Transverse colon (tissue), 4 donors: ENCODE measurements at regions not wholly inside any gene's neighbourhood (a gene's known extent, or its start where the extent isn't known, plus 50 kb on each side); places are given as distances from the start of the nearest gene placed in this dataset.

Experiments
- DNase-seq: peaks from one replicate; pipeline ENCODE4 v3.0.0-alpha.2; 2019
- H3K27ac ChIP-seq, 4 donors: fragments of 200-600 bp; sonication (generic); 2 replicates each; pipeline ENCODE4 v1.5.1; 2016 to 2018; ENCODE audit warnings: inconsistent platforms in 4 of 4
- H3K27me3 ChIP-seq: fragments of 200-600 bp; sonication (generic); 2 replicates; pipeline ENCODE4 v1.5.1; 2017; ENCODE audit warnings: inconsistent platforms
- H3K36me3 ChIP-seq, 4 donors: fragments of 200-600 bp; sonication (generic); 2 replicates each; pipeline ENCODE4 v1.5.1; 2017 to 2019; ENCODE audit warnings: inconsistent platforms in 4 of 4
- H3K4me1 ChIP-seq, 4 donors: fragments of 200-600 bp; sonication (generic); 2 replicates each; pipeline ENCODE4 v1.5.1; 2017 to 2020; ENCODE audit warnings: inconsistent platforms in 4 of 4
- H3K4me3 ChIP-seq, 4 donors: fragments of 200-600 bp; sonication (generic); 1 replicate in 1 of 4; 2 replicates in 3 of 4; pipeline versions ENCODE4 v1.5.1 to v1.6.1; 2017 to 2019; ENCODE audit warnings: inconsistent platforms in 4 of 4
- H3K9me3 ChIP-seq, 2 donors: fragments of 200-600 bp; sonication (generic); 2 replicates each; pipeline ENCODE4 v1.5.1; 2017 to 2019; ENCODE audit warnings: inconsistent platforms in 2 of 2
- EP300 ChIP-seq: sonication (generic); formaldehyde crosslinking; IDR thresholded peaks from one replicate; pipeline ENCODE4 v1.6.1; 2017; ENCODE audit warnings: antibody characterized with exemption, low read depth
- POLR2A ChIP-seq: fragments of 450-650 bp; IDR thresholded peaks from one replicate; pipeline ENCODE4 v1.6.1; 2016; ENCODE audit warnings: antibody characterized with exemption, mild to moderate bottlenecking, moderate library complexity
- POLR2AphosphoS5 ChIP-seq, 3 donors: sonication (generic); formaldehyde crosslinking; IDR thresholded peaks; one replicate each; pipeline ENCODE4 v1.6.1; 2016; ENCODE audit warnings: antibody characterized with exemption in 3 of 3
- WGBS, 2 donors: methylation state at CpG; one replicate each; pipeline ENCODE4 v1.1.5; 2018; ENCODE audit warnings: low coverage in 1 of 2; 5-methylcytosine and 5-hydroxymethylcytosine counted together
- in situ Hi-C, 4 donors: fragments of 200-750 bp; cut with MboI; loops; one replicate each; pipeline versions ENCODE4 v1.15.0 to v1.15.1; 2017; ENCODE audit warnings: low sequenced_read_pairs in 3 of 4, low pct_ligation_motif_present in 1 of 4, low pct_unique_long_range_greater_than_20kb in 1 of 4
- intact Hi-C: fragments of 100-400 bp; cut with DNase I; formaldehyde crosslinking; loops from one replicate; pipeline ENCODE4 v1.15.1; 2023; ENCODE audit warnings: low total_unique reads
- TF ChIP-seq, protein P1 (sequence below), 5 experiments: fragments of 200-600 bp in 3 of 5; fragments of 450-650 bp in 2 of 5; sonication (generic) in 3 of 5; IDR thresholded peaks; 1 replicate in 2 of 5; 2 replicates in 3 of 5; pipeline ENCODE4 v1.5.1; 2016 to 2017; ENCODE audit warnings: antibody characterized with exemption in 5 of 5, inconsistent platforms in 3 of 5, mild to moderate bottlenecking in 2 of 5, moderate library complexity in 1 of 5

DNA sequence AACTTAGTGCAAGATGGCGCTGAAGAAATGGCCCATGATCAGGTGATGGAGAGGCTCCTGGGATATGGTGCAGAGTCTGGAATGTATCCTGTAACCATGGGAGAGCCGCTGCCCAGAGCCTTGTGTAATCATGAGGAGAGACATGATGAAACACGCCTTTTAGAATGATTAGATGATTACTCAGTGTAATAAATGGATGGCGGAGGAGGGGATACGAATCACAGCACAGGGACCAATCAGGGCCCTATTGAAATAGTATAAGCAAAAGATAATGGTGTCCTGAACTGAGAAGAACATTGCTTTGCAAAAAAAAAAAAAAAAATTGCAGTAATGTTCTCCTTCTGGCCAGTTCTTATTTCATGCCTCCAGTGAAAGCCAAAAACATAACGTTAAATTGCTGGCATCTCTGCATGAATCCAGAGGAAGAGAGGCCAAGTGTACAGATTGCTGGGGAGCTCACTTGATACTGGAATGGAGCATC lies 668.5 kb upstream of the AUTS2 start:
- in situ Hi-C loops: loop anchor here in 1 of 4 donors (25.0 kb wide), 1 partner anchor 107 kb away; no protein-coding TSS in a partner anchor
- 72 to 77% methylated on average over 5 to 6 of the region's 6 CpGs for WGBS, 2 donors
- TF ChIP-seq EP300: no peak
- Histone ChIP-seq H3K27me3 (no peaks in the 10 kb centered on the region), H3K4me3 (no peak overlapping the region), H3K36me3 (no peaks in the 10 kb centered on the region), H3K4me1 (no peaks in the 10 kb centered on the region), H3K9me3 (peaks cover 0 to 6% of the 10 kb centered on the region in 2 donors), H3K27ac (no peak overlapping the region)
- no peak for DNase-seq
- intact Hi-C loops: loop anchor here (1.0 kb wide), 1 partner anchor 45 kb away; no protein-coding TSS in a partner anchor

DNA sequence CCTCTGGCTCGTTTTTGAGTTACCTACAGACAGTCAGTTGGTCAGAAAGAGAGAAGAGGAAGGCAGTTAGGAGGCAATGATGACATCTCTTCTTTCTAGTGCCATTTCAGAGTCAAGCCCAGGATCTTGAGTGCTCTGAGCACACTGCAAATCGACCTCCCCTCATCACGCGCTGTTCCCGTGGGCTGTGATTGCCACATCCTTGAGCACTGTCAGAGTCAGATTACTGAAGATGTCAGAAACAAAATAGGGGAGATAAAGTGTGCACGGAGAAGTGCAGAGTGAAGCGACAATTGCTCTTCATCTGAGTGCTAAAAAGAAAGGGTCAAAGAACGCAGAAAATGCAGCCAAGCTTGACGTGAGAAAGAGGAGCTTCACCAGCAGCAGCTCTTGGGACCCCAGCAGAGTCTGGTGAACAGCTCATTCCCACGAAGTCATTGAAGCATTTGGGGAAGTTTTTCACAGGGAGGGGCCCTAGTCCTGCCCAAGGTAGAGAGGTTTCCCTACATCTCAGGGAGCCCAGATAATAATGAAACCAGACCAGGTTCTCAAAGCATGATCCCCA lies 661.7 kb upstream of the AUTS2 start:
- TF ChIP-seq POLR2A: no peak
- TF ChIP-seq, protein P1, sequence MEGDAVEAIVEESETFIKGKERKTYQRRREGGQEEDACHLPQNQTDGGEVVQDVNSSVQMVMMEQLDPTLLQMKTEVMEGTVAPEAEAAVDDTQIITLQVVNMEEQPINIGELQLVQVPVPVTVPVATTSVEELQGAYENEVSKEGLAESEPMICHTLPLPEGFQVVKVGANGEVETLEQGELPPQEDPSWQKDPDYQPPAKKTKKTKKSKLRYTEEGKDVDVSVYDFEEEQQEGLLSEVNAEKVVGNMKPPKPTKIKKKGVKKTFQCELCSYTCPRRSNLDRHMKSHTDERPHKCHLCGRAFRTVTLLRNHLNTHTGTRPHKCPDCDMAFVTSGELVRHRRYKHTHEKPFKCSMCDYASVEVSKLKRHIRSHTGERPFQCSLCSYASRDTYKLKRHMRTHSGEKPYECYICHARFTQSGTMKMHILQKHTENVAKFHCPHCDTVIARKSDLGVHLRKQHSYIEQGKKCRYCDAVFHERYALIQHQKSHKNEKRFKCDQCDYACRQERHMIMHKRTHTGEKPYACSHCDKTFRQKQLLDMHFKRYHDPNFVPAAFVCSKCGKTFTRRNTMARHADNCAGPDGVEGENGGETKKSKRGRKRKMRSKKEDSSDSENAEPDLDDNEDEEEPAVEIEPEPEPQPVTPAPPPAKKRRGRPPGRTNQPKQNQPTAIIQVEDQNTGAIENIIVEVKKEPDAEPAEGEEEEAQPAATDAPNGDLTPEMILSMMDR (IDR thresholded peaks at IDR 0.05): no peak
- no peak for TF ChIP-seq POLR2AphosphoS5 (IDR thresholded peaks at IDR 0.05)
- no peak for TF ChIP-seq EP300
- Histone ChIP-seq H3K27ac (no peak overlapping the region), H3K27me3 (no peaks in the 10 kb centered on the region), H3K4me1 (no peaks in the 10 kb centered on the region), H3K36me3 (no peaks in the 10 kb centered on the region), H3K4me3 (no peak overlapping the region), H3K9me3 (peaks cover 0 to 6% of the 10 kb centered on the region in 2 donors)
- intact Hi-C loops: no loop called here
- in situ Hi-C loops: loop anchor here in 1 of 4 donors (25.0 kb wide), 1 partner anchor 101 kb away; no protein-coding TSS in a partner anchor
- DNase-seq: no peak
- WGBS, 2 donors: 56 to 72% methylated on average over 1 to 10 of the region's 10 CpGs

DNA sequence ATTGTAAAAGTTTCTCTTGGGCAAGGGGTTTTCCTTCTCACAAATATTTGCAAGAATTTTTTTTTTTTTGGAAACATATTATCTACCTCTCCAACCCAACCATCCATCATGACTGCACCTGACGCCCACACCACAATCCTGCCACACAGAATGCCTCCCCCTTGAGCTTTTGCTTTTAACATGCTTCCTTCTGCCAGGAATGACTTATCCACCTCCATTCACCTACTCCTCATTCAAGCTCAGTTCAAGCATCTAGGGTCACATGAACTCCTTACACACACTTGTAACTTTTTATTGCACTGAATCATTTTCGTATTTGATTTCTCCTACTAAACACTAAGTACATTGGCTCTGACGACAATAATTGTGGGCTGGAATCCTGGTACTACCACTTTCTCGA lies 660.1 kb upstream of the AUTS2 start:
- no peak overlapping the region for H3K27ac ChIP-seq
- H3K4me3 ChIP-seq: no peak overlapping the region
- no peaks in the 10 kb centered on the region for H3K27me3 ChIP-seq
- TF ChIP-seq EP300: no peak
- no peak for TF ChIP-seq POLR2A
- TF ChIP-seq, protein P1 (IDR thresholded peaks at IDR 0.05): no peak
- TF ChIP-seq POLR2AphosphoS5 (IDR thresholded peaks at IDR 0.05): no peak
- in situ Hi-C loops: loop anchor here in 1 of 4 donors (25.0 kb wide), 1 partner anchor 99 kb away; no protein-coding TSS in a partner anchor
- H3K4me1 ChIP-seq: no peaks in the 10 kb centered on the region
- no peaks in the 10 kb centered on the region for H3K36me3 ChIP-seq
- WGBS, 2 donors: 33 to 76% methylated on average over 4 of the region's 4 CpGs
- H3K9me3 ChIP-seq: peaks cover 0 to 6% of the 10 kb centered on the region in 2 donors
- intact Hi-C loops: no loop called here
- no peak for DNase-seq

DNA sequence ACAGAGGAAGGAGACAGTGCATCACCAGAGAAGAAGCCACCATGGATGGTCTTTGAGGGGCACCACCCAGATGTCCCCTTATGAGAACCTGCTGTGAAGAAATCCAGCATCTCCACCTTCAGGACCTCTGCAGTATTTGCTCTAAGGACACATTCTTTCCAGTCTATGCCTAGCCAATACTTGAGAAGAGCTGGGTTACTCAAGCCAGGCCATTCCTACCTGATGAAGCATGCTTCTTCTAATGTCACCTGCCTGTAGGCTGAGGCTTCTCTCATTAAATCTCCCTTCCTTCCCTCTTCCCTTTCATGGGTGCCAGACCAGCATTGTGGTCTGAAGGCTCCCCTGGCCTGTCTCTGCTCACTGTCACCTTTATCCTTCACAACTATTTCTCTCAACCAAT lies 654.5 kb upstream of the AUTS2 start:
- no peaks in the 10 kb centered on the region for H3K27me3 ChIP-seq
- no peak for DNase-seq
- H3K4me1 ChIP-seq: no peaks in the 10 kb centered on the region
- in situ Hi-C loops: loop anchor here in 1 of 4 donors (25.0 kb wide), 1 partner anchor 94 kb away; no protein-coding TSS in a partner anchor
- intact Hi-C loops: no loop called here
- no peak overlapping the region for H3K27ac ChIP-seq
- TF ChIP-seq EP300 (no peak), POLR2AphosphoS5 (IDR thresholded peaks at IDR 0.05) (no peak), POLR2A (no peak)
- TF ChIP-seq, protein P1 (IDR thresholded peaks at IDR 0.05): no peak
- no peaks in the 10 kb centered on the region for H3K9me3 ChIP-seq
- no peak overlapping the region for H3K4me3 ChIP-seq
- H3K36me3 ChIP-seq: no peaks in the 10 kb centered on the region

DNA sequence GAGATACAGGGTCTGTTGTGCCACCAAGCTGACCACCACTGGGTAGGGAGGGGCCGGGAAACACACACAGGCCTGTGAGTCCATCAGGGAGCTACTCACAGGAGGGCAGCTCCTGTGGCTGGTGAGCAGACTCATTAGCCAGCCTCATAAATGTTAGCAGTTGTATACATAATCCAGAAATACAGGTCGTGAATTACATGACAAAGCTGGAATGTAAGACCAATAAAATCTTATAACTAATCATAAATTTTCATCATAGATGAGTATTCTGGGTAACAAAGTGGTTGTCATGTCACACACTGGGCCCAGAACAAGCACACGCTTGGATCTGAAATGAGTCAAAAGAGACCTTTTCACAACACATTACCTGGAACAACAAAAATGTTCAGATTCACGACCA lies 642.6 kb upstream of the AUTS2 start:
- no peaks in the 10 kb centered on the region for H3K36me3 ChIP-seq
- DNase-seq: no peak
- H3K27ac ChIP-seq: no peak overlapping the region
- H3K9me3 ChIP-seq: no peaks in the 10 kb centered on the region
- in situ Hi-C loops (no loop called here), intact Hi-C loops (no loop called here)
- TF ChIP-seq POLR2AphosphoS5 (IDR thresholded peaks at IDR 0.05): peak in 1 of 3 donors; percentile 42
- TF ChIP-seq, protein P1 (IDR thresholded peaks at IDR 0.05): no peak
- 38 to 53% methylated on average over 4 of the region's 4 CpGs for WGBS, 2 donors
- no peaks in the 10 kb centered on the region for H3K27me3 ChIP-seq
- no peaks in the 10 kb centered on the region for H3K4me1 ChIP-seq
- no peak overlapping the region for H3K4me3 ChIP-seq
